A549 (cell line): ENCODE measurements at regions not wholly inside any gene's neighbourhood (a gene's known extent, or its start where the extent isn't known, plus 50 kb on each side); places are given as distances from the start of the nearest gene placed in this dataset.
A peak's percentile ranks its signal among the peaks of the same experiment; 100 is the strongest.

Experiments
- ATAC-seq, 2 experiments: fragments of 200-7000 bp in 1 of 2; fragments of >200 bp in 1 of 2; cut with Nextera tagmentation in 1 of 2; cut with Tn5 transposase in 1 of 2; 3 replicates each; pipeline versions ENCODE4 v1.8.0 to v1.9.1; 2018 to 2020; ENCODE audit warnings: mild to moderate bottlenecking in 1 of 2, moderate library complexity in 1 of 2
- CTCF ChIA-PET: fragments of 300-600 bp; sonication (Branson Sonifier 250); formaldehyde crosslinking; extraction: SDS; loops from one replicate; lab custom pipeline; 2021; ENCODE audit warnings: antibody characterized with exemption, inconsistent platforms; lab: Yijun Ruan, JAX
- POLR2A ChIA-PET: fragments of 350-600 bp; formaldehyde crosslinking; extraction: SDS; loops from one replicate; lab custom pipeline; 2021; ENCODE audit warnings: antibody characterized with exemption, inconsistent platforms; lab: Yijun Ruan, JAX
- DNase-seq, 2 experiments: peaks; one replicate each; pipeline versions ENCODE4 v3.0.0 to v3.0.0-alpha.2; 2011 to 2016; ENCODE audit warnings: low read depth in 1 of 2, low spot score in 1 of 2
- FAIRE-seq: peaks from 2 replicates; lab custom pipeline; 2011; peaks lifted over from hg19 to GRCh38; lab: Jason Lieb, UNC
- H3K27ac ChIP-seq, 2 experiments: fragments of >200 bp; sonication (Bioruptor Twin); formaldehyde crosslinking; 3 replicates each; pipeline ENCODE4 v1.5.1; 2016 to 2017
- H3K4me1 ChIP-seq: fragments of >200 bp; sonication (Bioruptor Twin); formaldehyde crosslinking; 3 replicates; pipeline ENCODE4 v1.6.1; 2016
- H3K4me2 ChIP-seq: fragments of >200 bp; sonication (Bioruptor Twin); formaldehyde crosslinking; 3 replicates; pipeline ENCODE4 v1.6.1; 2016
- H3K4me3 ChIP-seq: fragments of >200 bp; sonication (Bioruptor Twin); formaldehyde crosslinking; 3 replicates; pipeline ENCODE4 v1.5.1; 2016
- H3K9me3 ChIP-seq: fragments of >200 bp; sonication (Bioruptor Twin); formaldehyde crosslinking; 3 replicates; pipeline ENCODE4 v1.6.1; 2016
- ATOH8 ChIP-seq: fragments of 250-450 bp; sonication (Bioruptor Pico); IDR thresholded peaks from 2 replicates; pipeline ENCODE4 v1.5.0; 2020; ENCODE audit warnings: low read depth, mild to moderate bottlenecking, moderate library complexity
- CBX2 ChIP-seq: fragments of 200-600 bp; sonication (generic); IDR thresholded peaks from 2 replicates; pipeline ENCODE4 v1.6.1; 2016; ENCODE audit warnings: low read depth, mild to moderate bottlenecking, borderline replicate concordance
- CEBPB ChIP-seq, 2 experiments: fragments of >200 bp in 1 of 2; sonication (Bioruptor Twin) in 1 of 2; formaldehyde crosslinking in 1 of 2; IDR thresholded peaks; 2 replicates each; pipeline ENCODE4 v1.6.1; 2012 to 2016
- EHF ChIP-seq: fragments of 250-450 bp; sonication (Bioruptor Pico); IDR thresholded peaks from 2 replicates; pipeline ENCODE4 v1.5.0; 2020; ENCODE audit warnings: mild to moderate bottlenecking
- EHMT2 ChIP-seq: fragments of 200-600 bp; sonication (generic); IDR thresholded peaks from 2 replicates; pipeline ENCODE4 v1.6.1; 2016; ENCODE audit warnings: antibody characterized with exemption, low read depth, mild to moderate bottlenecking, moderate library complexity
- FOSL2 ChIP-seq, 2 experiments: fragments of 450-650 bp in 1 of 2; fragments of >200 bp in 1 of 2; sonication (Bioruptor Twin) in 1 of 2; formaldehyde crosslinking; IDR thresholded peaks; 2 replicates each; pipeline versions ENCODE4 v1.5.0 to v1.6.1; 2016 to 2020; ENCODE audit warnings: mild to moderate bottlenecking in 1 of 2, moderate library complexity in 1 of 2
- FOXS1 ChIP-seq: fragments of 250-450 bp; sonication (Bioruptor Pico); IDR thresholded peaks from 2 replicates; pipeline ENCODE4 v1.5.0; 2020; ENCODE audit warnings: mild to moderate bottlenecking, moderate library complexity
- GATA3 ChIP-seq: IDR thresholded peaks from 2 replicates; pipeline ENCODE4 v1.6.1; 2012; ENCODE audit warnings: borderline replicate concordance
- HES2 ChIP-seq: fragments of >200 bp; sonication (Bioruptor Twin); formaldehyde crosslinking; IDR thresholded peaks from 2 replicates; pipeline ENCODE4 v1.6.1; 2016
- HOXB5 ChIP-seq: fragments of 250-450 bp; sonication (Bioruptor Pico); IDR thresholded peaks from 2 replicates; pipeline ENCODE4 v1.5.0; 2020; ENCODE audit warnings: mild to moderate bottlenecking, moderate library complexity
- KDM5A ChIP-seq: fragments of 200-600 bp; sonication (generic); IDR thresholded peaks from 2 replicates; pipeline ENCODE4 v1.6.1; 2016; ENCODE audit warnings: antibody characterized with exemption, mild to moderate bottlenecking
- MAFK ChIP-seq: fragments of 450-650 bp; IDR thresholded peaks from 2 replicates; pipeline ENCODE4 v1.6.1; 2014; ENCODE audit not compliant: partially characterized antibody
- MAZ ChIP-seq: fragments of 150-350 bp; IDR thresholded peaks from 2 replicates; pipeline ENCODE4 v1.6.1; 2014; ENCODE audit warnings: antibody characterized with exemption, low read depth, low read length, borderline replicate concordance
- MYC ChIP-seq: IDR thresholded peaks from 2 replicates; pipeline ENCODE4 v1.6.1; 2012; ENCODE audit warnings: mild to moderate bottlenecking, inconsistent platforms, low read length, improper control_type of control experiment, borderline replicate concordance
- PHF8 ChIP-seq: fragments of 200-600 bp; sonication (generic); IDR thresholded peaks from 2 replicates; pipeline ENCODE4 v1.6.1; 2016; ENCODE audit warnings: low read depth, mild to moderate bottlenecking, antibody characterized with exemption, moderate library complexity, borderline replicate concordance
- POLR2A ChIP-seq: IDR thresholded peaks from 2 replicates; pipeline ENCODE4 v1.6.1; 2012; ENCODE audit warnings: mild to moderate bottlenecking, low read length
- POLR2AphosphoS2 ChIP-seq: conservative IDR thresholded peaks from 2 replicates; pipeline ENCODE4 v1.6.1; 2012; ENCODE audit warnings: low read length, improper control_type of control experiment, inconsistent platforms
- SREBF2 ChIP-seq: fragments of 450-650 bp; IDR thresholded peaks from 2 replicates; pipeline ENCODE4 v1.6.1; 2014; ENCODE audit warnings: mild to moderate bottlenecking, moderate library complexity
- TFCP2L1 ChIP-seq: fragments of 250-450 bp; sonication (Bioruptor Pico); IDR thresholded peaks from 2 replicates; pipeline ENCODE4 v1.5.0; 2021; ENCODE audit warnings: mild to moderate bottlenecking
- TP53 ChIP-seq: fragments of 250-450 bp; sonication (Bioruptor Pico); IDR thresholded peaks from 2 replicates; pipeline ENCODE4 v1.5.0; 2021; ENCODE audit warnings: mild to moderate bottlenecking, moderate library complexity
- ZC3H11A ChIP-seq: fragments of 450-650 bp; IDR thresholded peaks from 2 replicates; pipeline ENCODE4 v1.6.1; 2014; ENCODE audit warnings: antibody characterized with exemption, mild to moderate bottlenecking
- ZSCAN20 ChIP-seq: fragments of 250-450 bp; sonication (Bioruptor Pico); IDR thresholded peaks from 2 replicates; pipeline ENCODE4 v1.8.0; 2022; ENCODE audit warnings: mild to moderate bottlenecking, moderate library complexity
- WGBS: methylation state at CpG from one replicate; pipeline ENCODE4 v1.1.6; 2017; ENCODE audit errors: missing lambda C conversion rate; 5-methylcytosine and 5-hydroxymethylcytosine counted together

GRCh38 chr1:79109445-79109844, 102.9 kb upstream of the ADGRL4 start:
- ATAC-seq (no peak), FAIRE-seq (no peak), DNase-seq (no peak)
- TF ChIP-seq HES2 (no peak), MAFK (peak; percentile 82)
- no peaks in the 10 kb centered on the region for H3K4me1 ChIP-seq
- H3K4me2 ChIP-seq = no peak overlapping the region
- CTCF ChIA-PET = no interaction called here
- POLR2A ChIA-PET = no interaction called here
- no peak overlapping the region for H3K4me3 ChIP-seq
- H3K9me3 ChIP-seq = no peaks in the 10 kb centered on the region
- 30% methylated on average over 1 of the region's 1 CpG for WGBS
- no peak overlapping the region for H3K27ac ChIP-seq

GRCh38 chr1:79105500-79105899, 99.0 kb upstream of the ADGRL4 start:
- no peak for FAIRE-seq
- Histone ChIP-seq H3K4me3 (no peak overlapping the region), H3K4me1 (no peaks in the 10 kb centered on the region), H3K4me2 (no peak overlapping the region), H3K27ac (no peak overlapping the region), H3K9me3 (no peaks in the 10 kb centered on the region)
- ChIA-PET CTCF (no interaction called here), POLR2A (no interaction called here)
- ATAC-seq = no peak
- no peak for DNase-seq
- WGBS = 47% methylated on average over 2 of the region's 2 CpGs
- no peak for TF ChIP-seq POLR2AphosphoS2

GRCh38 chr1:79104617-79105016, 98.1 kb upstream of the ADGRL4 start:
- FAIRE-seq (no peak), DNase-seq (no peak), ATAC-seq (no peak)
- POLR2A ChIA-PET = no interaction called here
- no peak for TF ChIP-seq FOXS1 (CRISPR knock-in tag)
- peak; percentile 44 for TF ChIP-seq ZC3H11A
- Histone ChIP-seq H3K4me3 (no peak overlapping the region), H3K9me3 (no peaks in the 10 kb centered on the region), H3K4me1 (no peaks in the 10 kb centered on the region), H3K4me2 (no peak overlapping the region), H3K27ac (no peak overlapping the region)
- CTCF ChIA-PET = no interaction called here
- WGBS = 24% methylated on average over 3 of the region's 3 CpGs

GRCh38 chr1:79100385-79100784, 93.9 kb upstream of the ADGRL4 start:
- Histone ChIP-seq H3K9me3 (no peaks in the 10 kb centered on the region), H3K27ac (no peak overlapping the region), H3K4me2 (no peak overlapping the region), H3K4me3 (no peak overlapping the region), H3K4me1 (no peaks in the 10 kb centered on the region)
- FAIRE-seq = no peak
- no peak for TF ChIP-seq SREBF2
- TF ChIP-seq MYC = no peak
- no peak for TF ChIP-seq POLR2AphosphoS2
- TF ChIP-seq ZSCAN20 = no peak
- TF ChIP-seq TP53 (CRISPR knock-in tag) = no peak
- TF ChIP-seq POLR2A = no peak
- no peak for TF ChIP-seq KDM5A
- TF ChIP-seq HOXB5 = no peak
- no peak for TF ChIP-seq GATA3
- POLR2A ChIA-PET = no interaction called here
- WGBS = 56% methylated on average over 7 of the region's 7 CpGs
- no peak for ATAC-seq
- CTCF ChIA-PET = no interaction called here
- DNase-seq = no peak

- no peak overlapping the region for H3K27ac ChIP-seq
- no peak overlapping the region for H3K4me3 ChIP-seq
- DNase-seq = no peak
- H3K4me2 ChIP-seq = no peak overlapping the region
- ChIA-PET CTCF (no interaction called here), POLR2A (no interaction called here)
- no peak for FAIRE-seq
- H3K4me1 ChIP-seq = no peaks in the 10 kb centered on the region
- ATAC-seq = no peak
- no peaks in the 10 kb centered on the region for H3K9me3 ChIP-seq
- TF ChIP-seq ZC3H11A = no peak
- TF ChIP-seq POLR2A = no peak
- no peak for TF ChIP-seq MAZ
- no peak for TF ChIP-seq PHF8
- TF ChIP-seq TFCP2L1 (CRISPR knock-in tag) = no peak
- TF ChIP-seq ATOH8 (CRISPR knock-in tag) = no peak
- no peak for TF ChIP-seq EHF
- no peak for TF ChIP-seq CBX2
- TF ChIP-seq EHMT2 = no peak
- TF ChIP-seq KDM5A = no peak
- TF ChIP-seq CEBPB (IDR thresholded peaks at IDR 0.05) = no peak
- TF ChIP-seq FOSL2 (IDR thresholded peaks at IDR 0.05) = no peak
- no peak for TF ChIP-seq FOSL2 (CRISPR knock-in tag; IDR thresholded peaks at IDR 0.05)
These were observed 84.5 kb upstream of the ADGRL4 start for GRCh38 chr1:79090985-79091384.
